K562 (cell line): ENCODE measurements at regions not wholly inside any gene's neighbourhood (a gene's known extent, or its start where the extent isn't known, plus 50 kb on each side); places are given as distances from the start of the nearest gene placed in this dataset.

Source experiments
- MTA1 ChIP-seq: fragments of 450-650 bp; IDR thresholded peaks from 2 replicates; pipeline ENCODE4 v1.6.1; 2017; ENCODE audit warnings: borderline replicate concordance
- TF ChIP-seq, protein P1 (sequence below): fragments of 150-350 bp; IDR thresholded peaks from 2 replicates; pipeline ENCODE4 v1.6.1; 2014; ENCODE audit warnings: low read depth, mild to moderate bottlenecking, low read length, borderline replicate concordance

DNA sequence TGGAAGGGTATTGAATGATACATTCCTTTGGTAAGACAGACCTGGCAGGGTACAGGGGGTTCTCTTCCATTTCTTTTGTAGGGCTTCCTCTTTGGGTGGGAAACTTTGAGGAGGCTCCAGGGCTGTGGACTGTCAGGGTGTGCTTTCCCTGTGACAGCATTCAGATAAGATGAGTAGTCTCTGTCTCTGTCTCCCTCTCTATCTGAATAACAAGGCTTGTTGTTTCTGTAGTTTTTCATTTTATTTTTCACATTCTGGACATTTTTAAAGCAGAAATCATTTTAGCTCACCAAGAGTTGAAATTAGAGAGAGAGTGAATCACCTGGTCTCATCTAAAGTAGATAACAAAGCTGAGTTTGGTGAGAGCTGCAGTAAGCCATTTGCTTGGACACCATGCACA, 100.8 kb upstream of the TPM1 start:
- TF ChIP-seq MTA1, result no peak
- TF ChIP-seq, protein P1, sequence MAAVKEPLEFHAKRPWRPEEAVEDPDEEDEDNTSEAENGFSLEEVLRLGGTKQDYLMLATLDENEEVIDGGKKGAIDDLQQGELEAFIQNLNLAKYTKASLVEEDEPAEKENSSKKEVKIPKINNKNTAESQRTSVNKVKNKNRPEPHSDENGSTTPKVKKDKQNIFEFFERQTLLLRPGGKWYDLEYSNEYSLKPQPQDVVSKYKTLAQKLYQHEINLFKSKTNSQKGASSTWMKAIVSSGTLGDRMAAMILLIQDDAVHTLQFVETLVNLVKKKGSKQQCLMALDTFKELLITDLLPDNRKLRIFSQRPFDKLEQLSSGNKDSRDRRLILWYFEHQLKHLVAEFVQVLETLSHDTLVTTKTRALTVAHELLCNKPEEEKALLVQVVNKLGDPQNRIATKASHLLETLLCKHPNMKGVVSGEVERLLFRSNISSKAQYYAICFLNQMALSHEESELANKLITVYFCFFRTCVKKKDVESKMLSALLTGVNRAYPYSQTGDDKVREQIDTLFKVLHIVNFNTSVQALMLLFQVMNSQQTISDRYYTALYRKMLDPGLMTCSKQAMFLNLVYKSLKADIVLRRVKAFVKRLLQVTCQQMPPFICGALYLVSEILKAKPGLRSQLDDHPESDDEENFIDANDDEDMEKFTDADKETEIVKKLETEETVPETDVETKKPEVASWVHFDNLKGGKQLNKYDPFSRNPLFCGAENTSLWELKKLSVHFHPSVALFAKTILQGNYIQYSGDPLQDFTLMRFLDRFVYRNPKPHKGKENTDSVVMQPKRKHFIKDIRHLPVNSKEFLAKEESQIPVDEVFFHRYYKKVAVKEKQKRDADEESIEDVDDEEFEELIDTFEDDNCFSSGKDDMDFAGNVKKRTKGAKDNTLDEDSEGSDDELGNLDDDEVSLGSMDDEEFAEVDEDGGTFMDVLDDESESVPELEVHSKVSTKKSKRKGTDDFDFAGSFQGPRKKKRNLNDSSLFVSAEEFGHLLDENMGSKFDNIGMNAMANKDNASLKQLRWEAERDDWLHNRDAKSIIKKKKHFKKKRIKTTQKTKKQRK, result no peak
